ENCODE measurements at regions not wholly inside any gene's neighbourhood (a gene's known extent, or its start where the extent isn't known, plus 50 kb on each side); places are given as distances from the start of the nearest gene placed in this dataset.

- DNase-seq, result no peak
These were observed 131.2 kb downstream of the MAGEB5 start for GRCh38 chrX:26347171-26347570.

- no peak for DNase-seq
These were observed 118.3 kb downstream of the MAGEB5 start for GRCh38 chrX:26334232-26334631.

- no peak for DNase-seq
These were observed 112.8 kb downstream of the MAGEB5 start for GRCh38 chrX:26328608-26329319.

- no peak for DNase-seq
These were observed 93.3 kb downstream of the MAGEB5 start for GRCh38 chrX:26309262-26309661.

- DNase-seq, result no peak
These were observed 79.5 kb downstream of the MAGEB5 start for GRCh38 chrX:26295425-26295824.

GRCh38 chrX:26286836-26287235, 70.9 kb downstream of the MAGEB5 start:
- no peak for DNase-seq
